ENCODE measurements at regions not wholly inside any gene's neighbourhood (a gene's known extent, or its start where the extent isn't known, plus 50 kb on each side); places are given as distances from the start of the nearest gene placed in this dataset.

- ChIA-PET CTCF (interaction anchor here (1.0 kb wide), 1 partner anchor 25 kb away, joined by 3 read pairs; no protein-coding TSS in a partner anchor), RAD21 (ENCODE audit: unreplicated experiment) (interaction anchor here (0.8 kb wide), 2 partner anchors 65 to 147 kb away, joined by 3 read pairs; no protein-coding TSS in a partner anchor), POLR2A (interaction anchor here (0.8 kb wide), 1 partner anchor 141 kb away, joined by 3 read pairs; no protein-coding TSS in a partner anchor), SMC1A (ENCODE audit: uncharacterized antibody, unreplicated experiment) (interaction anchor here (0.7 to 2.9 kb wide), 6 partner anchors 10 to 60 kb away, joined by 3 to 15 read pairs (median 4); no protein-coding TSS in a partner anchor)
- ATAC-seq (no peak), FAIRE-seq (no peak), DNase-seq (ENCODE audit: low read depth, low spot score) (no peak)
- Histone ChIP-seq H3K36me3 (ENCODE audit: control insufficient read depth in 2 of 2, insufficient read depth in 2 of 2, low read length in 1 of 2) (no peaks in the 10 kb centered on the region), H3K4me2 (ENCODE audit: control insufficient read depth, insufficient read depth) (no peak overlapping the region), H3K4me3 (no peak overlapping the region), H3K9ac (ENCODE audit: control insufficient read depth, insufficient read depth, low read length) (no peak overlapping the region), H3K4me1 (ENCODE audit: control insufficient read depth, insufficient read depth, low read length) (no peaks in the 10 kb centered on the region), H4K20me1 (ENCODE audit: control insufficient read depth, insufficient read depth) (no peaks in the 10 kb centered on the region), H3K27ac (ENCODE audit: control insufficient read depth, insufficient read depth) (no peak overlapping the region), H3K79me2 (ENCODE audit: control insufficient read depth, insufficient read depth, low read length) (no peaks in the 10 kb centered on the region), H3K9me3 (replicated peaks; ENCODE audit: control insufficient read depth, insufficient read depth, low read length) (no peaks in the 10 kb centered on the region), H2AFZ (ENCODE audit: control insufficient read depth, low read depth, low read length) (no peak overlapping the region), H3K27me3 (replicated peaks in 1 of 2; ENCODE audit: control insufficient read depth in 2 of 2, insufficient read depth in 2 of 2, low read length in 1 of 2) (no peaks in the 10 kb centered on the region)
- intact Hi-C loops (cut with micrococcal nuclease; ENCODE audit: unreplicated experiment) (no loop called here), in situ Hi-C loops (cut with MboI) (no loop called here)
- WGBS (ENCODE audit: insufficient coverage, insufficient replicate concordance, low lambda C conversion rate, missing lambda C conversion rate): 27% methylated on average over 2 of the region's 2 CpGs
- no TSS peak for BruUV-seq (replicated peaks)
- TF ChIP-seq SUPT20H (IDR thresholded peaks at IDR 0.05; ENCODE audit: borderline replicate concordance, control insufficient read depth, low read depth, low read length): no peak
- no peak for TF ChIP-seq RELA (IDR thresholded peaks at IDR 0.05; ENCODE audit: borderline replicate concordance, partially characterized antibody)
- no peak for TF ChIP-seq IRF5 (IDR thresholded peaks at IDR 0.05; ENCODE audit: borderline replicate concordance)
- no peak for TF ChIP-seq ATF2 (IDR thresholded peaks at IDR 0.05; ENCODE audit: low read length)
- no peak for TF ChIP-seq ZBED1 (IDR thresholded peaks at IDR 0.05; ENCODE audit: borderline replicate concordance)
- no peak for TF ChIP-seq KAT2A (conservative IDR thresholded peaks at IDR 0.05; ENCODE audit: control insufficient read depth, low read depth, low read length)
- no peak for TF ChIP-seq NFXL1 (IDR thresholded peaks at IDR 0.05; ENCODE audit: borderline replicate concordance)
- TF ChIP-seq PRDM15 (CRISPR knock-in tag; IDR thresholded peaks at IDR 0.05): no peak
- TF ChIP-seq HCFC1 (IDR thresholded peaks at IDR 0.05; ENCODE audit: low read length): no peak
- no peak for TF ChIP-seq RAD51 (IDR thresholded peaks at IDR 0.05)
- no peak for TF ChIP-seq REST (IDR thresholded peaks at IDR 0.05; ENCODE audit: low read depth, low read length)
- no peak for TF ChIP-seq BCL3 (IDR thresholded peaks at IDR 0.05; ENCODE audit: borderline replicate concordance, insufficient read depth, low read depth, low read length, poor library complexity, severe bottlenecking)
- no peak for TF ChIP-seq JUNB (IDR thresholded peaks at IDR 0.05)
These were observed 65.9 kb upstream of the GADD45A start for GRCh38 chr1:67619080-67619479.

All from GM12878 (cell line).